Mucosa of descending colon (tissue), 3 donors: ENCODE measurements at regions not wholly inside any gene's neighbourhood (a gene's known extent, or its start where the extent isn't known, plus 50 kb on each side); places are given as distances from the start of the nearest gene placed in this dataset.
"Not testable (repeated sequence)": the region's sequence is repeated elsewhere in the genome, so short reads cannot be mapped to it uniquely, and the experiment has no call there.

ENCODE experiments used
- ATAC-seq: fragments of 200-7000 bp; cut with Tn5 transposase; one replicate; pipeline ENCODE4 v1.9.1; 2020; ENCODE audit warnings: mild to moderate bottlenecking, moderate library complexity
- DNase-seq, 3 donors: peaks; one replicate each; pipeline ENCODE4 v3.0.0-alpha.2; 2020
- H3K36me3 ChIP-seq: fragments of 200-600 bp; one replicate; pipeline ENCODE4 v1.8.0; 2021; ENCODE audit warnings: low read depth, mild to moderate bottlenecking
- H3K4me1 ChIP-seq: fragments of 200-600 bp; one replicate; pipeline ENCODE4 v1.8.0; 2021; ENCODE audit warnings: low read depth, mild to moderate bottlenecking
- H3K4me3 ChIP-seq: fragments of 200-600 bp; one replicate; pipeline ENCODE4 v1.8.0; 2021; ENCODE audit warnings: mild to moderate bottlenecking
- H3K9me3 ChIP-seq: fragments of 200-600 bp; one replicate; pipeline ENCODE4 v1.8.0; 2021; ENCODE audit warnings: mild to moderate bottlenecking
- intact Hi-C, 2 donors: fragments of 100-400 bp; cut with DNase I in 1 of 2; cut with micrococcal nuclease in 1 of 2; formaldehyde crosslinking; loops; one replicate each; pipeline versions ENCODE4 v1.11.0 to v1.11.1; 2022; cut with DNase I, micrococcal nuclease
- TF ChIP-seq, protein P1 (sequence below): fragments of 200-600 bp; IDR thresholded peaks from one replicate; pipeline ENCODE4 v1.8.0; 2022; ENCODE audit warnings: antibody characterized with exemption, mild to moderate bottlenecking
- donor health status: DM: no; HTN: no; CAD: no; lungs with moderate emphysema.
- donor health status: DM: no; HTN: no; CAD: no.
- donor health status: DM: no; HTN: yes; CAD: no.

DNA sequence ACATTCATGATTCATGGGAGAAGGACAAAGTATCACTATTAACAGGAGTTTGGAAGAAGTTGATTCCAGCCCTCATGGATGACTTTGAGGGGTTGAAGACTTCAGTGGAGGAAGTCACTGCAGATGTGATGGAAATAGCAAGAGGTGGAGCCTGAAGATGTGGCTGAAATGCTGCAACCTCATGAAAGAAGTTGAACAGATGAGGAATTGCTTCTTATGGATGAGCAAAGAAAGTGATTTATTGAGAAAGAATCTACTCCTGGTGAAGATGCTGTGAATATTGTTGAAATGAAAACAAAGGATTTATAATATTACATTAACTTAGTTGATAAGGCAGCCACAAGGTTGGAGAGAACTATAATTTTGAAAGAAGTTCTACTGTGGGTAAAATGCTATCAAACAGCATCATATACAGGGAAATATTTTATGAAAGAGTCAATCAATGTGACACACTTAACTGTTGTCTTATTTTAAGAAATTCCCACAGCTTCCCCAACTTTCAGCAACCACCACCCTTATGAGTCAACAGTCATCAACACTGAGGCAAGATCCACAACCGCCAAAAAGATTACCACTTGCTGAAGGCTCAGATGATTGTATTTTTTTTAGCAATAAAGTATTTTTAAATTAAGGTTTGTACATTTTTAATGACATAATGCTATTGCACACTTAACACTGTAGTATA lies 302.6 kb downstream of the CBLL2 start:
- intact Hi-C loops, result no loop called here
- DNase-seq (no peak), ATAC-seq (no peak)
- no peaks in the 10 kb centered on the region for H3K4me1 ChIP-seq
- no peak overlapping the region for H3K4me3 ChIP-seq
- H3K36me3 ChIP-seq, result no peaks in the 10 kb centered on the region
- no peaks in the 10 kb centered on the region for H3K9me3 ChIP-seq
- TF ChIP-seq, protein P1, sequence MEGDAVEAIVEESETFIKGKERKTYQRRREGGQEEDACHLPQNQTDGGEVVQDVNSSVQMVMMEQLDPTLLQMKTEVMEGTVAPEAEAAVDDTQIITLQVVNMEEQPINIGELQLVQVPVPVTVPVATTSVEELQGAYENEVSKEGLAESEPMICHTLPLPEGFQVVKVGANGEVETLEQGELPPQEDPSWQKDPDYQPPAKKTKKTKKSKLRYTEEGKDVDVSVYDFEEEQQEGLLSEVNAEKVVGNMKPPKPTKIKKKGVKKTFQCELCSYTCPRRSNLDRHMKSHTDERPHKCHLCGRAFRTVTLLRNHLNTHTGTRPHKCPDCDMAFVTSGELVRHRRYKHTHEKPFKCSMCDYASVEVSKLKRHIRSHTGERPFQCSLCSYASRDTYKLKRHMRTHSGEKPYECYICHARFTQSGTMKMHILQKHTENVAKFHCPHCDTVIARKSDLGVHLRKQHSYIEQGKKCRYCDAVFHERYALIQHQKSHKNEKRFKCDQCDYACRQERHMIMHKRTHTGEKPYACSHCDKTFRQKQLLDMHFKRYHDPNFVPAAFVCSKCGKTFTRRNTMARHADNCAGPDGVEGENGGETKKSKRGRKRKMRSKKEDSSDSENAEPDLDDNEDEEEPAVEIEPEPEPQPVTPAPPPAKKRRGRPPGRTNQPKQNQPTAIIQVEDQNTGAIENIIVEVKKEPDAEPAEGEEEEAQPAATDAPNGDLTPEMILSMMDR, result no peak

DNA sequence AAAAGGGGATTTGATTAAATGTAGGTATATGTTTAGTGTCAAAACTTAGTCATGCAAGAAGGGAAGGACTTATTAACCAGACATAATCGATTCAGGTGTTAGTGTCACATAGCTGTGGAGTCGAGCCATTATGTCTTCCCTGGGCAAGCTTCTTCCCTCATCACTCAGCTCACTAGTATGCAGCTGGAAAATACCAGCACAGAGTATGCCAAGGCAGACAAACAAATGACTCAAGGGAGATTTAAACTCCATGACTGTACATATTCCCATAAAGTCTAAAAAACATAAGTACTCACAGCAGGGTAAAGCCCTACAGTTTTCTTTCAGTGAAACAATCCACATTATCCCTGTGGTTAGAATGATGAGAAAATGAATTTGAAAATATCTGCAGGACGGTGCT lies 304.5 kb downstream of the CBLL2 start:
- TF ChIP-seq, protein P1, result no peak
- Histone ChIP-seq H3K4me3 (no peak overlapping the region), H3K36me3 (no peaks in the 10 kb centered on the region), H3K4me1 (no peaks in the 10 kb centered on the region), H3K9me3 (no peaks in the 10 kb centered on the region)
- DNase-seq (no peak), ATAC-seq (no peak)
- intact Hi-C loops, result no loop called here

DNA sequence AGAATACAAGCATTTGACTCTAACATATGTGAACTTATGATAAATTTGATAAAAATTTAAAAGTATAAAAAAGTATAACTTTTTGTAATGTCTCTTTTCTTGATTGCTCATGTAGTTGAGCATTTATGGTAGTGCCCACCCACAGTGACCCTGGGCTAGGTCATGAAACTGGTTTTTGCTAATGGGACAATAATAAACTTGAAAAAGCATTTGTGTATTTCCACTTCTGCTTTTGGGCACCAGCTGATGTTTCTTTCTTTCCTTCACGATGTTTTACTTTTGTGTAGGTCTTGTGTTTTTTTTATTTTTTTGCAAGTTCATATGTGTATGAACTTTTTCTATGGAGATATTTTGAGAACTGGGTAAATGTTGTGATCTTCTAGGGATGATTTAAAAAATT lies 313.1 kb downstream of the CBLL2 start:
- DNase-seq (no peak), ATAC-seq (no peak)
- H3K36me3 ChIP-seq, result no peaks in the 10 kb centered on the region
- H3K9me3 ChIP-seq, result no peaks in the 10 kb centered on the region
- no peak overlapping the region for H3K4me3 ChIP-seq
- TF ChIP-seq, protein P1, result no peak
- no peaks in the 10 kb centered on the region for H3K4me1 ChIP-seq
- intact Hi-C loops, result no loop called here

DNA sequence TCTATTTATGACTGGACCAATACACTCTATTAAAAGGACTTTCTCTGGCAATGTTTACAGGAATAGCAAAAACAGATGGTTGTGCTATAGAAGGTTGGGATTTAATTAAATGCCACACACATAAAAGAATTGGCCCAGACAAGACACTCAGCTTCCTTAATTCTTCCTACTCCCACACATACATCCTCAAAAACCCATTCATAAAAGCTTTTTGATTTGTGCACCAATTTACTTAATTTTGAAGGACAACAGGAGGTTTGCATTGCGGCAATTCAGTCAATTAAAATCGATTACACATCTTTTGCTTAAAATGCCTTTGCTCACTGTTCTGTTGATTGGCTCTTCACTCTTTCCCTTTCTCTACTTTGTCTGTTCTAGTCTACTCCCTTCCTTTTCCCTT lies 317.1 kb downstream of the CBLL2 start:
- DNase-seq (no peak), ATAC-seq (no peak)
- Histone ChIP-seq H3K4me3 (no peak overlapping the region), H3K9me3 (no peaks in the 10 kb centered on the region), H3K4me1 (no peaks in the 10 kb centered on the region), H3K36me3 (no peaks in the 10 kb centered on the region)
- intact Hi-C loops, result no loop called here
- TF ChIP-seq, protein P1, result no peak

DNA sequence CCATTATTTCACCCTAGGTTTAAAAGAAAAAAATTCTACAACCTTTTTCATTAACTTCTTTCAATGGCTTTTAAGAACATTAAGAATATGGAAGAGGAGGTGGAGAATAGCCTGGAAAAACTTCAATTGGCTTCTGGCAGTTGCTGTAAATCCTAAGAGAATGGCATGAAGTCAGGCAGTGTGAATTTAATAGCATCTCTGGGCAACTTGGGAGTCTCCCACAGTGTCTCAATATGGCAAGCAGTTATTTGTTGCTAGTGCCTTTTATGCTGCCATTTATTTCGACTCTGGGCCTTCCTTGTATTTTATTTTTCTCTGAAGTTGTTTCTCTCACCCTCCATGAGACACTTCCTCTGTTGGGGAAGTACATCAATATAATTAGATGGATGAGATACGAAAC lies 322.1 kb downstream of the CBLL2 start:
- no peaks in the 10 kb centered on the region for H3K9me3 ChIP-seq
- ATAC-seq (no peak), DNase-seq (no peak)
- no peaks in the 10 kb centered on the region for H3K4me1 ChIP-seq
- TF ChIP-seq, protein P1, result no peak
- no peaks in the 10 kb centered on the region for H3K36me3 ChIP-seq
- no peak overlapping the region for H3K4me3 ChIP-seq
- intact Hi-C loops, result no loop called here

DNA sequence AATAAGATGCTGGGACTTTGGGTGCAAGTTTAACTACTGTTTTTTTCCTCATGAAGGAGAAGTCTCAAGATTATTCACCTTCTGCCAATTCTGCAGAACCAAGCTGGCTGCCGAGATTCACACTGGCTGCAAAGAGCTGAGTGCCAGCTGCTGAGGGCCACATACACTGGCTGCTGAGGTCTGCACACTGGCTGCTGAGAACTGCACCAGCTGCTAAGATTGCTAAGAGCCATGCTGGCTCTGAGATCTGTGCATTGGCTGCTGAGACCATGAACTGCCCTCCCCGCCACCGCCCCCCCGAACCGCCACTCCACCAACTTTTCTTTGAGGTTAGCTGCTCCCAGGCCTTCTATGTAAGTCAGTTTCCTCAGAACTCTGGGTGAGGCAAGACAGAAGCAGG lies 330.3 kb downstream of the CBLL2 start:
- intact Hi-C loops, result no loop called here
- Histone ChIP-seq H3K36me3 (no peaks in the 10 kb centered on the region), H3K4me3 (no peak overlapping the region), H3K9me3 (no peaks in the 10 kb centered on the region), H3K4me1 (no peaks in the 10 kb centered on the region)
- TF ChIP-seq, protein P1, result no peak
- DNase-seq (no peak), ATAC-seq (no peak)

DNA sequence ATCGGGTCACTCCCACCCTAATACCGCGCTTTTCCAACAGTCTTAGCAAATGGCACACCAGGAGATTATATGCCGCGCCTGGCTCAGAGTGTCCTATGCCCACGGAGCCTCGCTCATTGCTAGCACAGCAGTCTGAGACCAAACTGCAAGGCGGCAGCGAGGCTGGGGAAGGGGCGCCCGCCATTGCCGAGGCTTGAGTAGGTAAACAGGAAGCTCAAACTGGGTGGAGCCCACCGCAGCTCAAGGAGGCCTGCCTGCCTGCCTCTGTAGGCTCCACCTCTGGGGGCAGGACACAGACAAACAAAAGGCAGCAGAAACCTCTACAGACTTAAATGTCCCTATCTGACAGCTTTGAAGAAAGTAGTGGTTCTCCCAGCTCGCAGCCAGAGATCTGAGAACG lies 336.7 kb downstream of the CBLL2 start:
- H3K4me3 ChIP-seq, H3K36me3 ChIP-seq, H3K9me3 ChIP-seq, H3K4me1 ChIP-seq, ATAC-seq, intact Hi-C loops: not testable (repeated sequence)
- peak in 1 of 3 donors; percentile 38 for DNase-seq
